ENCODE measurements at regions not wholly inside any gene's neighbourhood (a gene's known extent, or its start where the extent isn't known, plus 50 kb on each side); places are given as distances from the start of the nearest gene placed in this dataset.

- Mint-ChIP-seq H3K4me3 (no peak overlapping the region), H3K27me3 (peaks cover 68% of the 10 kb centered on the region), H3K36me3 (ENCODE audit: low read depth) (no peaks in the 10 kb centered on the region), H3K27ac (no peak overlapping the region), H3K4me1 (no peaks in the 10 kb centered on the region)
- ATAC-seq (no peak), DNase-seq (no peak)
- no peaks in the 10 kb centered on the region for H3K9me3 ChIP-seq (ENCODE audit: control insufficient read depth, low read length, poor library complexity, severe bottlenecking)
Measured at GRCh38 chr6:3526962-3527650, 70.3 kb upstream of the SLC22A23 start.

DNA sequence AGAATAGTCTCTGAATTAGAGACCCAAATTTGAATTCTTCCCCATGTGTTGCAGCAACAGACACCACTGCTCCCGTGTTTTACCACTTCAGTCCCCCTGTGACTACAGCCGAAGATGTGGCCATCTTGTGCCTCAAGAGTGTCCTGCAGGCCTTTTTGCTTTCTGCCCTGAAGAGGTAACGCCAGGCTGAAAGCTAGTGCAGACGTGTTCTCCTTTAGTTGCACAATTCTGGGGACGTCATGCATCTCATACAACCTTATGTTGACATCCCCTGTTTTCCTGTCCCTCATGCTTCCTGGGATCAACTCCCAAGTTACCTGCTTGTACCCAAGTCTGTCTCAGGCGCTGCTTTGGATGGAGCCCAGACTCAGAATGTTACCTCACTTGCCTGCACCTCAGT, 69.1 kb upstream of the SLC22A23 start:
- H3K36me3 Mint-ChIP-seq (ENCODE audit: low read depth): peaks cover 1% of the 10 kb centered on the region
- H3K4me1 Mint-ChIP-seq: peaks cover under 1% of the 10 kb centered on the region
- ATAC-seq (no peak), DNase-seq (no peak)
- no peak overlapping the region for H3K4me3 Mint-ChIP-seq
- H3K27ac Mint-ChIP-seq: no peak overlapping the region
- H3K27me3 Mint-ChIP-seq: peaks cover 71% of the 10 kb centered on the region
- H3K9me3 ChIP-seq (ENCODE audit: control insufficient read depth, low read length, poor library complexity, severe bottlenecking): no peaks in the 10 kb centered on the region

- no peaks in the 10 kb centered on the region for H3K9me3 ChIP-seq (ENCODE audit: control insufficient read depth, low read length, poor library complexity, severe bottlenecking)
- ATAC-seq (no peak), DNase-seq (no peak)
- H3K4me1 Mint-ChIP-seq: peaks cover 3% of the 10 kb centered on the region
- peaks cover 3% of the 10 kb centered on the region for H3K36me3 Mint-ChIP-seq (ENCODE audit: low read depth)
- peaks cover 69% of the 10 kb centered on the region for H3K27me3 Mint-ChIP-seq
- no peak overlapping the region for H3K27ac Mint-ChIP-seq
- H3K4me3 Mint-ChIP-seq: no peak overlapping the region
Measured at GRCh38 chr6:3524456-3524855, 67.6 kb upstream of the SLC22A23 start.

GRCh38 chr6:3523966-3524365, 67.1 kb upstream of the SLC22A23 start:
- H3K4me3 Mint-ChIP-seq: no peak overlapping the region
- ATAC-seq (no peak), DNase-seq (no peak)
- H3K36me3 Mint-ChIP-seq (ENCODE audit: low read depth): peaks cover 3% of the 10 kb centered on the region
- no peaks in the 10 kb centered on the region for H3K9me3 ChIP-seq (ENCODE audit: control insufficient read depth, low read length, poor library complexity, severe bottlenecking)
- H3K27ac Mint-ChIP-seq: no peak overlapping the region
- H3K27me3 Mint-ChIP-seq: peaks cover 65% of the 10 kb centered on the region
- H3K4me1 Mint-ChIP-seq: peaks cover 3% of the 10 kb centered on the region

- Mint-ChIP-seq H3K4me1 (peaks cover 3% of the 10 kb centered on the region), H3K36me3 (ENCODE audit: low read depth) (peaks cover 3% of the 10 kb centered on the region), H3K27me3 (peaks cover 70% of the 10 kb centered on the region), H3K4me3 (no peak overlapping the region), H3K27ac (no peak overlapping the region)
- ATAC-seq (no peak), DNase-seq (no peak)
- H3K9me3 ChIP-seq (ENCODE audit: control insufficient read depth, low read length, poor library complexity, severe bottlenecking): no peaks in the 10 kb centered on the region
Measured at GRCh38 chr6:3523271-3523670, 66.4 kb upstream of the SLC22A23 start.

DNA sequence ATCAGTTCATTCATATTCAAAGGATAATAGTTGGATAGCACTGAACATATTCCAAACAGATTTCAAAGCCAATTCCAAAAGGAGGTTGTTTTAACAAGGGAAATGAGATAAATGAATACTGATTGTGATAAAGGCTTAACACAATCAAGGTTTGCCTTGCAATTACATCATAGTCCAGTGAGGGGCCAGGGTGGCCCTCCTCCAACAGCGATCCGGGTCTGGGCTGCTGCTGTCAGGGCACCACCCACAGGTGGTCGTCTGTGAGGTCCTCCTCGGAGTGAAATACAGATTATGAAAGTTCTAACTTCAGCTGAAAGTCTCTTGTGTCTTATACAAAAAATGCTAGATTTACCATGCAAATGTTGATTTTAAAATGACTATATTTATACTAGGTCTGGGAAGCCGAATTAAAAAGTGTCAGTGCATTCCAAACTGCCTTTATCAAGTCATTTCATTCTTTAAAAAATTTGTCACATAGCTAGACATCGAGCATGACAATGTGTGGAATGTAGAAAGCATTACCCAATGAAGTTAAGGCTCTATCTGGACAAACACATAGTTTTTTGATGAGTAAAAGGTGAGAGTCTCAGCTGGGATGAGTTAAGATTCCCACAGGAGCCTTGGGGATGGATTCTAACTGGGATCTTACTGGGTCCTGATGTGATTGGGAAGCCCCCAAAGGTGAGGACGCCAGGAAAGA, 65.9 kb upstream of the SLC22A23 start:
- no peaks in the 10 kb centered on the region for H3K9me3 ChIP-seq (ENCODE audit: control insufficient read depth, low read length, poor library complexity, severe bottlenecking)
- H3K4me1 Mint-ChIP-seq: peaks cover 3% of the 10 kb centered on the region
- ATAC-seq (no peak), DNase-seq (no peak)
- peaks cover 75% of the 10 kb centered on the region for H3K27me3 Mint-ChIP-seq
- no peak overlapping the region for H3K4me3 Mint-ChIP-seq
- H3K27ac Mint-ChIP-seq: no peak overlapping the region
- peaks cover 5% of the 10 kb centered on the region for H3K36me3 Mint-ChIP-seq (ENCODE audit: low read depth)

DNA sequence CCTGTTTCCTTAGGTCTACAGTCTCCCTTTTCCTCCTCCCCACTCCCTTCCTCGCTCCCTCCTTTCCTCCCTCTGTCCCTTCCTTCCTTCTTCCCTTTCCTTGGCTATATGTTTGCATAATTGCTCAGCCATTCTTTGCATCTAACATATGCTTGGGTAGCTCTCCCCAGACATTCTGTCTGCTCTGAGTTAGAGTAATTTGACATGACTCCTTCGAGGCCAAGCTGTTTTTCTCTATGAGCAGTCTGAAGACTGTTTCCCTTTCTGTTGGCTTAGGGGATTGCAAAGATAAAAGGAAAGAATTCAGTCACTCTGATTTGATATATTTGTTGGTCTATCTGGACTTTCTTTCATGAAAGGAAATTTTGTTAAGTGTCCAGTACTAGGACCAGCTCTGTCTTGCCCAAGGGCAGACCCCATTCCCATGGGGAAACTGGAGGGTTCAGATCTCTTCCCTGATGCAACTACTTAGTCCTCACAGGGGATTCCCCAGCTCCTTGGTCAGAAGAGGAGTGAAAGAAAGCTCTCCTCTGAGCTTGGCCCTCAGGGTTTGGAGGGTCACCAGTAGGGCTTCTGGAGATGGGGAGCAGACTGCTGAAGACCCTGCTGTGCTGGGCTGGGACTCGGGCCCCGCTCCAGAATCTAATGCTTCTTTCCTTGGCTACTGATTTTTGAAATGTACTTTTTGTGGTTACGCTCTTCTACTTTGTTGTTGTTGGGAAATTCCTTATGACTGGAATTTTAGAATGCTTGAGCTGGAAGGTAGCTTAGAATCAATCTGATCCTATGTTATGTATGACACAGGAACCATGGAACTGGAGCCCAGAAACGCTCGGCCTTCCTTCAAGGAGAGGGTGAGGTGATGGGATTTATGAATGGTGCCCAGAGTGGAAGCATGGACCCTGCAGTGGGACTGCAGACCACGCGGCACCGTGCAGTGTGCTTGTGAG, 63.7 kb upstream of the SLC22A23 start:
- H3K4me1 Mint-ChIP-seq: peaks cover 3% of the 10 kb centered on the region
- ATAC-seq (no peak), DNase-seq (no peak)
- peaks cover 60% of the 10 kb centered on the region for H3K27me3 Mint-ChIP-seq
- no peaks in the 10 kb centered on the region for H3K9me3 ChIP-seq (ENCODE audit: control insufficient read depth, low read length, poor library complexity, severe bottlenecking)
- H3K27ac Mint-ChIP-seq: no peak overlapping the region
- peaks cover 5% of the 10 kb centered on the region for H3K36me3 Mint-ChIP-seq (ENCODE audit: low read depth)
- H3K4me3 Mint-ChIP-seq: no peak overlapping the region

GRCh38 chr6:3518356-3519190, 61.7 kb upstream of the SLC22A23 start:
- Mint-ChIP-seq H3K4me3 (no peak overlapping the region), H3K4me1 (peaks cover 5% of the 10 kb centered on the region), H3K27me3 (peaks cover 53% of the 10 kb centered on the region), H3K36me3 (ENCODE audit: low read depth) (peaks cover 7% of the 10 kb centered on the region), H3K27ac (no peak overlapping the region)
- no peak for ATAC-seq
- no peak for DNase-seq
- no peaks in the 10 kb centered on the region for H3K9me3 ChIP-seq (ENCODE audit: control insufficient read depth, low read length, poor library complexity, severe bottlenecking)

GRCh38 chr6:3517350-3517749, 60.5 kb upstream of the SLC22A23 start:
- no peak for DNase-seq
- H3K4me1 Mint-ChIP-seq: peaks cover 7% of the 10 kb centered on the region
- no peaks in the 10 kb centered on the region for H3K9me3 ChIP-seq (ENCODE audit: control insufficient read depth, low read length, poor library complexity, severe bottlenecking)
- H3K27me3 Mint-ChIP-seq: peaks cover 53% of the 10 kb centered on the region
- peaks cover 7% of the 10 kb centered on the region for H3K36me3 Mint-ChIP-seq (ENCODE audit: low read depth)
- ATAC-seq: no peak
- H3K4me3 Mint-ChIP-seq: no peak overlapping the region
- no peak overlapping the region for H3K27ac Mint-ChIP-seq

GRCh38 chr6:3516092-3516491, 59.2 kb upstream of the SLC22A23 start:
- no peaks in the 10 kb centered on the region for H3K9me3 ChIP-seq (ENCODE audit: control insufficient read depth, low read length, poor library complexity, severe bottlenecking)
- Mint-ChIP-seq H3K27me3 (peaks cover 54% of the 10 kb centered on the region), H3K27ac (no peak overlapping the region), H3K4me3 (no peak overlapping the region), H3K36me3 (ENCODE audit: low read depth) (peaks cover 7% of the 10 kb centered on the region), H3K4me1 (peaks cover 7% of the 10 kb centered on the region)
- ATAC-seq (no peak), DNase-seq (no peak)

GRCh38 chr6:3515669-3516068, 58.8 kb upstream of the SLC22A23 start:
- Mint-ChIP-seq H3K27ac (no peak overlapping the region), H3K27me3 (peaks cover 54% of the 10 kb centered on the region), H3K4me3 (no peak overlapping the region), H3K4me1 (peaks cover 4% of the 10 kb centered on the region), H3K36me3 (ENCODE audit: low read depth) (peaks cover 7% of the 10 kb centered on the region)
- DNase-seq: no peak
- H3K9me3 ChIP-seq (ENCODE audit: control insufficient read depth, low read length, poor library complexity, severe bottlenecking): no peaks in the 10 kb centered on the region
- no peak for ATAC-seq

- peaks cover 4% of the 10 kb centered on the region for H3K4me1 Mint-ChIP-seq
- DNase-seq: no peak
- peaks cover 8% of the 10 kb centered on the region for H3K36me3 Mint-ChIP-seq (ENCODE audit: low read depth)
- H3K4me3 Mint-ChIP-seq: no peak overlapping the region
- H3K27me3 Mint-ChIP-seq: peaks cover 46% of the 10 kb centered on the region
- H3K27ac Mint-ChIP-seq: no peak overlapping the region
- no peaks in the 10 kb centered on the region for H3K9me3 ChIP-seq (ENCODE audit: control insufficient read depth, low read length, poor library complexity, severe bottlenecking)
- ATAC-seq: no peak
Measured at GRCh38 chr6:3513416-3513815, 56.6 kb upstream of the SLC22A23 start.
